GM23338 (cell line): ENCODE measurements at regions not wholly inside any gene's neighbourhood (a gene's known extent, or its start where the extent isn't known, plus 50 kb on each side); places are given as distances from the start of the nearest gene placed in this dataset.

Experiments used
- CREB1 ChIP-seq: fragments of 250-450 bp; sonication (Bioruptor Pico); IDR thresholded peaks from 2 replicates; pipeline ENCODE4 v1.5.0; 2020; ENCODE audit warnings: low read depth, mild to moderate bottlenecking, moderate library complexity
- EZH2 ChIP-seq: fragments of 200-600 bp; sonication (generic); IDR thresholded peaks from one replicate; pipeline ENCODE4 v1.8.0; 2017; ENCODE audit warnings: antibody characterized with exemption, mild to moderate bottlenecking, low read depth; ENCODE audit not compliant: unreplicated experiment
- NANOG ChIP-seq: IDR thresholded peaks from 2 replicates; pipeline ENCODE4 v1.6.1; 2016; ENCODE audit warnings: antibody characterized with exemption, borderline replicate concordance
- POLR2AphosphoS5 ChIP-seq: IDR thresholded peaks from 2 replicates; pipeline ENCODE4 v1.6.1; 2016; ENCODE audit warnings: antibody characterized with exemption, low read depth
- TF ChIP-seq, protein P1 (sequence below), 2 experiments: fragments of 200-600 bp in 1 of 2; sonication (generic) in 1 of 2; conservative IDR thresholded peaks; 2 replicates each; pipeline versions ENCODE4 v1.5.1 to v1.6.1; 2016 to 2017; ENCODE audit warnings: antibody characterized with exemption in 2 of 2, low read depth in 2 of 2, mild to moderate bottlenecking in 2 of 2, moderate library complexity in 1 of 2
- TF ChIP-seq, protein P2 (sequence below): IDR thresholded peaks from 2 replicates; pipeline ENCODE4 v1.6.1; 2016; ENCODE audit warnings: antibody characterized with exemption

DNA sequence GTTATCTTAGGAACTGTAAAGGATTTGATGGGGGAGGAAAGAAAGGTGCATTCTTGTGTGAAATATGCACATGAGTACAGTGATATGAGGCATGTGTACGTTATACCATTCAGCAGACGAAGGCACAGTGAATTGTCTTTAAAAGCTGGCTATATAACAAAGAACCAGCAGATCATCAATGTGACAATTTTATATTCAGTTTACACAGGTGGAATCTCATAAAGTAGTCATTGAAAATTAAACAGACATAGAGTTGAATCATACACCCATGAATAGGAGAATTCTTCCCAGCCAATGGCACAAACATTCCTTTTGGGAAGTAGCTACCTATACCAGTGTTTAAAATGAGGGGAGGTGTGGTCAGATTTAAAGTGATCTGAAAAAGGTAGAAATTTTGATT lies 470.3 kb downstream of the DSC3 start:
- TF ChIP-seq, protein P1, sequence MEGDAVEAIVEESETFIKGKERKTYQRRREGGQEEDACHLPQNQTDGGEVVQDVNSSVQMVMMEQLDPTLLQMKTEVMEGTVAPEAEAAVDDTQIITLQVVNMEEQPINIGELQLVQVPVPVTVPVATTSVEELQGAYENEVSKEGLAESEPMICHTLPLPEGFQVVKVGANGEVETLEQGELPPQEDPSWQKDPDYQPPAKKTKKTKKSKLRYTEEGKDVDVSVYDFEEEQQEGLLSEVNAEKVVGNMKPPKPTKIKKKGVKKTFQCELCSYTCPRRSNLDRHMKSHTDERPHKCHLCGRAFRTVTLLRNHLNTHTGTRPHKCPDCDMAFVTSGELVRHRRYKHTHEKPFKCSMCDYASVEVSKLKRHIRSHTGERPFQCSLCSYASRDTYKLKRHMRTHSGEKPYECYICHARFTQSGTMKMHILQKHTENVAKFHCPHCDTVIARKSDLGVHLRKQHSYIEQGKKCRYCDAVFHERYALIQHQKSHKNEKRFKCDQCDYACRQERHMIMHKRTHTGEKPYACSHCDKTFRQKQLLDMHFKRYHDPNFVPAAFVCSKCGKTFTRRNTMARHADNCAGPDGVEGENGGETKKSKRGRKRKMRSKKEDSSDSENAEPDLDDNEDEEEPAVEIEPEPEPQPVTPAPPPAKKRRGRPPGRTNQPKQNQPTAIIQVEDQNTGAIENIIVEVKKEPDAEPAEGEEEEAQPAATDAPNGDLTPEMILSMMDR (conservative IDR thresholded peaks at IDR 0.05; ENCODE audit: low read depth in 2 of 2), result no peak
- TF ChIP-seq CREB1 (CRISPR knock-in tag) (no peak), POLR2AphosphoS5 (no peak), EZH2 (no peak), NANOG (no peak)
- TF ChIP-seq, protein P2, sequence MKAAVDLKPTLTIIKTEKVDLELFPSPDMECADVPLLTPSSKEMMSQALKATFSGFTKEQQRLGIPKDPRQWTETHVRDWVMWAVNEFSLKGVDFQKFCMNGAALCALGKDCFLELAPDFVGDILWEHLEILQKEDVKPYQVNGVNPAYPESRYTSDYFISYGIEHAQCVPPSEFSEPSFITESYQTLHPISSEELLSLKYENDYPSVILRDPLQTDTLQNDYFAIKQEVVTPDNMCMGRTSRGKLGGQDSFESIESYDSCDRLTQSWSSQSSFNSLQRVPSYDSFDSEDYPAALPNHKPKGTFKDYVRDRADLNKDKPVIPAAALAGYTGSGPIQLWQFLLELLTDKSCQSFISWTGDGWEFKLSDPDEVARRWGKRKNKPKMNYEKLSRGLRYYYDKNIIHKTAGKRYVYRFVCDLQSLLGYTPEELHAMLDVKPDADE, result no peak
